Transverse colon (tissue), 4 donors: ENCODE measurements at regions not wholly inside any gene's neighbourhood (a gene's known extent, or its start where the extent isn't known, plus 50 kb on each side); places are given as distances from the start of the nearest gene placed in this dataset.

ENCODE experiments used
- CTCF ChIP-seq, 5 experiments: fragments of 200-600 bp in 3 of 5; fragments of 450-650 bp in 2 of 5; sonication (generic) in 3 of 5; IDR thresholded peaks; 1 replicate in 2 of 5; 2 replicates in 3 of 5; pipeline ENCODE4 v1.5.1; 2016 to 2017; ENCODE audit warnings: antibody characterized with exemption in 5 of 5, inconsistent platforms in 3 of 5, mild to moderate bottlenecking in 2 of 5, moderate library complexity in 1 of 5
- EP300 ChIP-seq: sonication (generic); formaldehyde crosslinking; IDR thresholded peaks from one replicate; pipeline ENCODE4 v1.6.1; 2017; ENCODE audit warnings: antibody characterized with exemption, low read depth
- POLR2A ChIP-seq: fragments of 450-650 bp; IDR thresholded peaks from one replicate; pipeline ENCODE4 v1.6.1; 2016; ENCODE audit warnings: antibody characterized with exemption, mild to moderate bottlenecking, moderate library complexity
- POLR2AphosphoS5 ChIP-seq, 3 donors: sonication (generic); formaldehyde crosslinking; IDR thresholded peaks; one replicate each; pipeline ENCODE4 v1.6.1; 2016; ENCODE audit warnings: antibody characterized with exemption in 3 of 3

- TF ChIP-seq CTCF (IDR thresholded peaks at IDR 0.05) (no peak), POLR2A (no peak), EP300 (no peak), POLR2AphosphoS5 (IDR thresholded peaks at IDR 0.05) (no peak)
Observed at GRCh38 chr22:27624042-27624441, 177.5 kb downstream of the MN1 start.
